ENCODE measurements at regions not wholly inside any gene's neighbourhood (a gene's known extent, or its start where the extent isn't known, plus 50 kb on each side); places are given as distances from the start of the nearest gene placed in this dataset.

- Histone ChIP-seq H3K36me3 (ENCODE audit: control insufficient read depth in 2 of 2, extremely low read depth in 1 of 2, insufficient read depth in 2 of 2, low read length in 2 of 2) (no peaks in the 10 kb centered on the region), H3K9ac (ENCODE audit: control insufficient read depth, extremely low read depth, insufficient read depth, low read length) (no peak overlapping the region), H3K9me3 (ENCODE audit: control insufficient read depth, low read depth, low read length) (no peaks in the 10 kb centered on the region), H3K9me1 (ENCODE audit: control insufficient read depth, extremely low read depth, insufficient read depth, low read length) (no peaks in the 10 kb centered on the region), H3K79me2 (ENCODE audit: control insufficient read depth, insufficient read depth, low read length) (no peaks in the 10 kb centered on the region), H3K27me3 (ENCODE audit: control insufficient read depth, extremely low read depth, insufficient read depth, low read length) (no peaks in the 10 kb centered on the region), H3K4me1 (ENCODE audit: control insufficient read depth, extremely low read depth, insufficient read depth, low read length) (no peaks in the 10 kb centered on the region), H2AFZ (ENCODE audit: control insufficient read depth, low read length) (no peak overlapping the region), H3K27ac (ENCODE audit: control insufficient read depth, insufficient read depth, low read length) (no peak overlapping the region), H3K4me2 (ENCODE audit: control insufficient read depth, extremely low read depth, insufficient read depth, low read depth, low read length) (no peak overlapping the region), H4K20me1 (ENCODE audit: control insufficient read depth, extremely low read depth, insufficient read depth, low read length) (no peaks in the 10 kb centered on the region), H3K4me3 (ENCODE audit: control insufficient read depth in 2 of 3, extremely low read depth in 1 of 3, insufficient read depth in 2 of 3, low read depth in 1 of 3, low read length in 3 of 3) (no peak overlapping the region)
- FAIRE-seq (no peak), DNase-seq (ENCODE audit: low read depth, low spot score) (no peak)
- dilution Hi-C loops (cut with MboI; ENCODE audit: extremely low pct_ligation_motif_present, low sequenced_read_pairs), result no loop called here
- no peak for TF ChIP-seq EZH2 (IDR thresholded peaks at IDR 0.05; ENCODE audit: low read length)
- no peak for TF ChIP-seq CTCF (optimal IDR thresholded peaks at IDR 0.05 in 1 of 3, IDR thresholded peaks at IDR 0.05 in 1 of 3, conservative IDR thresholded peaks at IDR 0.05 in 1 of 3; ENCODE audit: extremely low read depth in 1 of 3, insufficient read depth in 2 of 3, low read length in 3 of 3)
Observed at GRCh38 chr2:167335541-167335992, 447.3 kb downstream of the XIRP2 start.

- H3K27me3 ChIP-seq (ENCODE audit: control insufficient read depth, extremely low read depth, insufficient read depth, low read length), result no peaks in the 10 kb centered on the region
- no peaks in the 10 kb centered on the region for H3K9me3 ChIP-seq (ENCODE audit: control insufficient read depth, low read depth, low read length)
- H3K27ac ChIP-seq (ENCODE audit: control insufficient read depth, insufficient read depth, low read length), result no peak overlapping the region
- FAIRE-seq (no peak), DNase-seq (ENCODE audit: low read depth, low spot score) (no peak)
- no peak overlapping the region for H2AFZ ChIP-seq (ENCODE audit: control insufficient read depth, low read length)
- H3K4me2 ChIP-seq (ENCODE audit: control insufficient read depth, extremely low read depth, insufficient read depth, low read depth, low read length), result no peak overlapping the region
- no peaks in the 10 kb centered on the region for H3K79me2 ChIP-seq (ENCODE audit: control insufficient read depth, insufficient read depth, low read length)
- H3K4me3 ChIP-seq (ENCODE audit: control insufficient read depth in 2 of 3, extremely low read depth in 1 of 3, insufficient read depth in 2 of 3, low read depth in 1 of 3, low read length in 3 of 3), result no peak overlapping the region
- no peaks in the 10 kb centered on the region for H3K9me1 ChIP-seq (ENCODE audit: control insufficient read depth, extremely low read depth, insufficient read depth, low read length)
- no peaks in the 10 kb centered on the region for H3K36me3 ChIP-seq (ENCODE audit: control insufficient read depth in 2 of 2, extremely low read depth in 1 of 2, insufficient read depth in 2 of 2, low read length in 2 of 2)
- H3K4me1 ChIP-seq (ENCODE audit: control insufficient read depth, extremely low read depth, insufficient read depth, low read length), result no peaks in the 10 kb centered on the region
- TF ChIP-seq EZH2 (IDR thresholded peaks at IDR 0.05; ENCODE audit: low read length), result no peak
- TF ChIP-seq CTCF (optimal IDR thresholded peaks at IDR 0.05 in 1 of 3, IDR thresholded peaks at IDR 0.05 in 1 of 3, conservative IDR thresholded peaks at IDR 0.05 in 1 of 3; ENCODE audit: extremely low read depth in 1 of 3, insufficient read depth in 2 of 3, low read length in 3 of 3), result no peak
- no peaks in the 10 kb centered on the region for H4K20me1 ChIP-seq (ENCODE audit: control insufficient read depth, extremely low read depth, insufficient read depth, low read length)
- dilution Hi-C loops (cut with MboI; ENCODE audit: extremely low pct_ligation_motif_present, low sequenced_read_pairs), result no loop called here
- no peak overlapping the region for H3K9ac ChIP-seq (ENCODE audit: control insufficient read depth, extremely low read depth, insufficient read depth, low read length)
Observed at GRCh38 chr2:167334146-167334742, 446.0 kb downstream of the XIRP2 start.

All from keratinocyte (primary cell).